ENCODE measurements at regions not wholly inside any gene's neighbourhood (a gene's known extent, or its start where the extent isn't known, plus 50 kb on each side); places are given as distances from the start of the nearest gene placed in this dataset.
"Not testable (repeated sequence)": the region's sequence is repeated elsewhere in the genome, so short reads cannot be mapped to it uniquely, and the experiment has no call there.

DNA sequence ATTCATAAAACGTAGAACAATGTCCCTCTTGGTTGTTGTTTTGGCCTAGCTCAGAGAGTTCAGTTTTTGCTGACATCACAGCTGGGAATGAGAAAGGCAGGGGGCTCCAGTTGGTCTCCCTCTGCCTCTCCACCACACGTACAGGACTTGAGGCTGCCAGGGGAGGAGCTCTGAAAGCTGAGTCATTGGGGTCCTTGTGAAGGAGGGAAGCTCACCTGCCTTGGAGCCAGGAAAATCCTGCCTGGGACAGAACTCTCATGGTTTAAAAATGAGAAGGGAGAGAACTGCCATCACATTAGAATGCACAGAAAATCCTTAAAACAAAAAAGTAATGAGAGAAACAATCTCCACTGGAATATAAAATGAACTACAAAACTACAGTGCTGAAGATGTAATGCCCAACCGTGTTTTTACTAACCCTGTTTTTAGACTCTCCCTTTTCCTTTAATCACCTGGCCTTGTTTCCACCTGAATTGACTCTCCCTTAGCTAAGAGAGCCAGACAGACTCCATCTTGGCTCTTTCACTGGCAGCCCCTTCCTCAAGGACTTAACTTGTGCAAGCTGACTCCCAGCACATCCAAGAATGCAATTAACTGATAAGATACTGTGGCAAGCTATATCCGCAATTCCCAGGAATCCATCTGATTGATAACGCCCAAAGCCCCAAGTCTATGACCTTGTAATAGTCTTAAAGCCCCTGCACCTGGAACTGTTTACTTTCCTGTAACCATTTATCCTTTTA is 58.6 kb upstream of the TARP start:
- CTCF ChIA-PET, result interaction anchor here (0.7 to 3.7 kb wide), 7 partner anchors 11 to 115 kb away, joined by 3 to 24 read pairs (median 12); no protein-coding TSS in a partner anchor
- H3K4me1 Mint-ChIP-seq, result peaks cover 45% of the 10 kb centered on the region
- not testable (repeated sequence) for H3K9me3 Mint-ChIP-seq, H3K36me3 Mint-ChIP-seq, H3K4me3 Mint-ChIP-seq, H3K27me3 Mint-ChIP-seq, H3K27ac Mint-ChIP-seq, DNase-seq

DNA sequence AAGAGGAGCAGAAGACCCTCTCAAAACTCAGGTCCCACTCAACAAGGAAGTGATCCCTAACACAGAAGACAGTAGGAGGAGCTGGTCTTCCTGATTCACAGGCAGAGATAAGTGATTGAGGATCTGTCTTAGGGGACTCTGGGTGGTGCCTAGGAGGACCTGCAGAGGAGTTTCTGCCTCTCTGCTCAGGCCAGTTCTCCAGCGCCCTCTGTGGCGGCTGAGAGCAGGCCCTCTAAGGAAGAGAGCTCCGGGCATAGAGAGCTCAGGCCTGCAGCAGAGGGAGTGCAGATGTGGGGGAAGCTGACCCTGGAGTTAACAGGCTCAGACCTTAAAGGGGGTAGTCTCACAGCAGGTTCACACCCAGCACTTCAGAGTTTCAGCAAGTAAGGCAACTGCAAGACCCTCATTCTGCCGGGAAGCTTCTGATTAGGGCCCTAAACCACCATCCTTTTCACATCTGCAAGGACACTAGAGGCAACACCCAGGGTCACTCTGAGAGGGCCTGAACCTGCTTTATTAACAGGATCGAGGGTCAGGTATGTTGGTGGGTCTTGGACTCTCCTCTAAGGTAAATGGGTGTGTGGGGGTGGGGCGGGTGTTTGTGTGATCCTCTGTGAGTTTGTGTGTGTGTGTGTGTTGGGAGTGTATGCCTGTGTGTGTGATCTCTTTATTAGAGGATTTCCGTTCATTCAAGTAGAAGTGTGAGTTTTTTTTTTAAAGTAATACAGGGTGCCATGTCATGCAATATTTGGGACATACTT is 57.6 kb upstream of the TARP start:
- CTCF ChIA-PET, result interaction anchor here (0.8 to 3.7 kb wide), 11 partner anchors 10 to 222 kb away, joined by 3 to 24 read pairs (median 4); no protein-coding TSS in a partner anchor
- Mint-ChIP-seq H3K36me3 (no peaks in the 10 kb centered on the region), H3K27ac (peak overlapping the region; percentile 52), H3K27me3 (peaks cover 3% of the 10 kb centered on the region), H3K4me3 (no peak overlapping the region), H3K4me1 (peaks cover 42% of the 10 kb centered on the region), H3K9me3 (no peaks in the 10 kb centered on the region)
- DNase-seq, result no peak

GRCh38 chr7:38330039-38330438 is 56.6 kb upstream of the TARP start:
- Mint-ChIP-seq H3K4me1 (peaks cover 32% of the 10 kb centered on the region), H3K36me3 (no peaks in the 10 kb centered on the region), H3K27me3 (peaks cover 3% of the 10 kb centered on the region), H3K27ac (no peak overlapping the region), H3K4me3 (no peak overlapping the region), H3K9me3 (no peaks in the 10 kb centered on the region)
- CTCF ChIA-PET, result interaction anchor here (0.6 to 3.7 kb wide), 7 partner anchors 9 to 221 kb away, joined by 3 to 24 read pairs (median 6); no protein-coding TSS in a partner anchor
- DNase-seq, result no peak

GRCh38 chr7:38329340-38329739 is 55.9 kb upstream of the TARP start:
- DNase-seq, result no peak
- Mint-ChIP-seq H3K36me3 (no peaks in the 10 kb centered on the region), H3K27ac (no peak overlapping the region), H3K9me3 (no peaks in the 10 kb centered on the region), H3K4me3 (no peak overlapping the region), H3K4me1 (peaks cover 30% of the 10 kb centered on the region), H3K27me3 (peaks cover 3% of the 10 kb centered on the region)
- CTCF ChIA-PET, result interaction anchor here (1.4 to 3.7 kb wide), 3 partner anchors 8 to 112 kb away, joined by 4 to 24 read pairs (median 13); no protein-coding TSS in a partner anchor

- Mint-ChIP-seq H3K4me1 (peaks cover 28% of the 10 kb centered on the region), H3K27ac (no peak overlapping the region), H3K4me3 (no peak overlapping the region), H3K27me3 (no peaks in the 10 kb centered on the region), H3K36me3 (no peaks in the 10 kb centered on the region), H3K9me3 (no peaks in the 10 kb centered on the region)
- CTCF ChIA-PET, result interaction anchor here (1.4 to 3.7 kb wide), 3 partner anchors 10 to 113 kb away, joined by 4 to 24 read pairs (median 9); no protein-coding TSS in a partner anchor
- DNase-seq, result no peak
Measured at GRCh38 chr7:38328814-38329213, 55.4 kb upstream of the TARP start.

DNA sequence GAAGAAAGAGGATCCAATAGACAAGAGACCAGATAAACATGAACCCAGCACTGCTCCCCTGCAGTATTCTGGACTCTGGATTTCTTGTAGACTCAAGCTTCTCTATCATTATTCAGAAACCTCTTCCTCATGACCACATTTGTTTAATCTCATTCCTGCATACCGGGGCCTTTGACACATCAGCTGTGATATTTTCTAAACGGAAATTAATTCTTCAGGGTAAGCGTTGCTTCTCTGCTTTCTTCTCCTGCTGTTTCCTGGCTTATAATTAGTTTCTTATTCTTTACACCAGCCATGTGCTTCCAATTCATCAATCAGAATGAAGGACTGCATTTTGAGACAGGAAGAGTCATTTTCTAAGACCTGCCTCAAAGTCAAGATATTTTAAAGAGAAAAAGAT is 54.2 kb upstream of the TARP start:
- Mint-ChIP-seq H3K27ac (no peak overlapping the region), H3K9me3 (no peaks in the 10 kb centered on the region), H3K27me3 (no peaks in the 10 kb centered on the region), H3K4me1 (peaks cover 28% of the 10 kb centered on the region), H3K36me3 (no peaks in the 10 kb centered on the region), H3K4me3 (no peak overlapping the region)
- DNase-seq, result no peak
- CTCF ChIA-PET, result interaction anchor here (2.1 kb wide), 1 partner anchor 111 kb away, joined by 9 read pairs; no protein-coding TSS in a partner anchor

Measured in activated naive CD4-positive, alpha-beta T cell treated with anti-CD3 and anti-CD28 coated beads, Interleukin-2, amount 10 ng/mL, durations not matched to agents 7 days and 5 days (primary cell).